HepG2 (cell line): ENCODE measurements at regions not wholly inside any gene's neighbourhood (a gene's known extent, or its start where the extent isn't known, plus 50 kb on each side); places are given as distances from the start of the nearest gene placed in this dataset.

Experiments
- ATAC-seq: fragments of 200-7000 bp; cut with Tn5 transposase; 3 replicates; pipeline ENCODE4 v1.9.1; 2020; ENCODE audit warnings: mild to moderate bottlenecking, moderate library complexity
- BruUV-seq: library from RNA; stranded (reverse); fragments of 400-500 nt; replicated peaks from 2 replicates; lab custom pipeline; 2021; lab: Mats Ljungman, UMichigan
- CTCF ChIA-PET: fragments of 300-600 bp; formaldehyde crosslinking; extraction: SDS; loops from one replicate; lab custom pipeline; 2021; ENCODE audit warnings: low total read pairs, inconsistent platforms, low intra/inter-chr PET ratio; lab: Yijun Ruan, JAX
- POLR2A ChIA-PET: fragments of 350-600 bp; sonication (Branson Sonifier 250); formaldehyde crosslinking; loops from one replicate; lab custom pipeline; 2020; ENCODE audit warnings: antibody characterized with exemption, inconsistent platforms; lab: Yijun Ruan, JAX
- DNase-seq: peaks from one replicate; pipeline ENCODE4 v3.0.0-alpha.2; 2015; ENCODE audit warnings: low spot score
- FAIRE-seq: peaks from 3 replicates; lab custom pipeline; 2011; peaks lifted over from hg19 to GRCh38; lab: Jason Lieb, UNC
- H2AFZ ChIP-seq: one replicate; pipeline ENCODE4 v1.6.1; 2011; ENCODE audit warnings: low read length, inconsistent platforms
- H3K27ac ChIP-seq: fragments of 300-600 bp; 3 replicates; pipeline ENCODE4 v1.8.0; 2011; ENCODE audit warnings: mixed run types, mild to moderate bottlenecking, mixed read lengths, low read length, inconsistent platforms; ENCODE audit not compliant: insufficient read depth; ENCODE audit errors: extremely low read length
- H3K27me3 ChIP-seq, 2 experiments: fragments of 200-600 bp in 1 of 2; 2 replicates in 1 of 2; 3 replicates in 1 of 2; pipeline versions ENCODE4 v1.6.0 to v1.8.0; 2011; ENCODE audit warnings: low read length in 2 of 2, mild to moderate bottlenecking in 2 of 2, moderate library complexity in 2 of 2, inconsistent platforms in 1 of 2; ENCODE audit not compliant: insufficient read depth in 2 of 2, control insufficient read depth in 1 of 2
- H3K36me3 ChIP-seq, 2 experiments: fragments of 200-600 bp in 1 of 2; replicated peaks in 1 of 2; 2 replicates in 1 of 2; 3 replicates in 1 of 2; pipeline versions ENCODE4 v1.5.1 to v1.8.0; 2011; ENCODE audit warnings: low read length in 2 of 2, inconsistent platforms in 1 of 2; ENCODE audit not compliant: insufficient read depth in 2 of 2, control insufficient read depth in 1 of 2
- H3K4me1 ChIP-seq: 2 replicates; pipeline ENCODE4 v1.5.1; 2012; ENCODE audit warnings: low read length, inconsistent platforms; ENCODE audit not compliant: insufficient read depth
- H3K4me2 ChIP-seq: 2 replicates; pipeline ENCODE4 v1.6.0; 2011; ENCODE audit warnings: low read depth, low read length, inconsistent platforms
- H3K4me3 ChIP-seq, 3 experiments: fragments of 200-600 bp in 1 of 3; sonication (generic), shearing (Covaris generic) in 1 of 3; replicated peaks in 1 of 3; 2 replicates each; pipeline ENCODE4 v1.5.1; 2011 to 2016; ENCODE audit warnings: low read length in 3 of 3, inconsistent platforms in 2 of 3, low read depth in 2 of 3, mild to moderate bottlenecking in 2 of 3, control low read depth in 1 of 3, mixed read lengths in 1 of 3; ENCODE audit not compliant: insufficient read depth in 1 of 3
- H3K79me2 ChIP-seq: one replicate; pipeline ENCODE4 v1.6.1; 2011; ENCODE audit warnings: low read length, inconsistent platforms; ENCODE audit not compliant: insufficient read depth
- H3K9ac ChIP-seq: 2 replicates; pipeline ENCODE4 v1.6.0; 2011; ENCODE audit warnings: mild to moderate bottlenecking, low read depth, low read length, inconsistent platforms; ENCODE audit not compliant: insufficient read depth
- H3K9me3 ChIP-seq: 2 replicates; pipeline ENCODE4 v1.5.1; 2012; ENCODE audit warnings: mild to moderate bottlenecking, low read length
- H4K20me1 ChIP-seq: 2 replicates; pipeline ENCODE4 v1.6.0; 2011; ENCODE audit warnings: inconsistent platforms, mild to moderate bottlenecking, low read length, moderate library complexity; ENCODE audit not compliant: insufficient read depth
- BCLAF1 ChIP-seq: fragments of 450-650 bp; IDR thresholded peaks from 2 replicates; pipeline ENCODE4 v1.6.1; 2017; ENCODE audit warnings: mild to moderate bottlenecking
- GZF1 ChIP-seq: sonication (generic); formaldehyde crosslinking; IDR thresholded peaks from 2 replicates; pipeline ENCODE4 v1.5.1; 2020; ENCODE audit warnings: mild to moderate bottlenecking, missing genetic modification reagents
- MATR3 ChIP-seq: sonication (generic); formaldehyde crosslinking; IDR thresholded peaks from 2 replicates; pipeline ENCODE4 v1.4.0; 2020; ENCODE audit warnings: missing genetic modification reagents
- MNT ChIP-seq: fragments of 450-650 bp; IDR thresholded peaks from 2 replicates; pipeline ENCODE4 v1.6.1; 2016
- PCBP1 ChIP-seq: fragments of 200-400 bp; formaldehyde crosslinking; IDR thresholded peaks from 2 replicates; pipeline ENCODE4 v1.6.1; 2017; ENCODE audit warnings: mild to moderate bottlenecking, low read depth, low read length, borderline replicate concordance
- SUZ12 ChIP-seq: fragments of 150-350 bp; IDR thresholded peaks from 2 replicates; pipeline ENCODE4 v1.6.1; 2014; ENCODE audit warnings: low read depth, low read length
- SYNCRIP ChIP-seq: fragments of 200-400 bp; formaldehyde crosslinking; IDR thresholded peaks from 2 replicates; pipeline ENCODE4 v1.6.1; 2018; ENCODE audit warnings: mild to moderate bottlenecking, low read depth, low read length; ENCODE audit not compliant: insufficient read depth
- ZBTB26 ChIP-seq: IDR thresholded peaks from 2 replicates; pipeline ENCODE4 v1.6.1; 2016; ENCODE audit warnings: missing compliant biosample characterization, missing genetic modification reagents, borderline replicate concordance
- ZNF430 ChIP-seq: sonication (generic); formaldehyde crosslinking; IDR thresholded peaks from 2 replicates; pipeline ENCODE4 v1.9.0; 2021; ENCODE audit warnings: mild to moderate bottlenecking, missing genetic modification reagents
- ZNF543 ChIP-seq: sonication (generic); formaldehyde crosslinking; IDR thresholded peaks from 2 replicates; pipeline ENCODE4 v1.4.0; 2020; ENCODE audit warnings: mild to moderate bottlenecking, missing genetic modification reagents
- ZNF558 ChIP-seq: sonication (generic); formaldehyde crosslinking; IDR thresholded peaks from 2 replicates; pipeline ENCODE4 v1.9.0; 2022; ENCODE audit warnings: mild to moderate bottlenecking, missing genetic modification reagents, borderline replicate concordance
- ZNF660 ChIP-seq: sonication (generic); formaldehyde crosslinking; IDR thresholded peaks from 2 replicates; pipeline ENCODE4 v1.5.1; 2020; ENCODE audit warnings: mild to moderate bottlenecking, low read depth, missing genetic modification reagents, borderline replicate concordance
- ZNF75D ChIP-seq: sonication (generic); formaldehyde crosslinking; IDR thresholded peaks from 2 replicates; pipeline ENCODE4 v1.8.1; 2023; ENCODE audit warnings: missing genetic modification reagents, mild to moderate bottlenecking, borderline replicate concordance
- ZNF776 ChIP-seq: sonication (generic); formaldehyde crosslinking; IDR thresholded peaks from 2 replicates; pipeline ENCODE4 v1.4.0; 2020; ENCODE audit warnings: mild to moderate bottlenecking, missing genetic modification reagents
- WGBS: methylation state at CpG from one replicate; pipeline ENCODE4 v1.1.6; 2017; ENCODE audit warnings: low lambda C conversion rate; 5-methylcytosine and 5-hydroxymethylcytosine counted together
- in situ Hi-C: cut with HindIII; loops from 2 replicates; pipeline ENCODE4 v1.10.0; 2017; ENCODE audit warnings: low pct_unique_long_range_greater_than_20kb; ENCODE audit not compliant: extremely low pct_ligation_motif_present
- intact Hi-C: fragments of 100-400 bp; cut with micrococcal nuclease; formaldehyde crosslinking; loops from one replicate; pipeline ENCODE4 v1.10.0; 2022; ENCODE audit not compliant: unreplicated experiment

DNA sequence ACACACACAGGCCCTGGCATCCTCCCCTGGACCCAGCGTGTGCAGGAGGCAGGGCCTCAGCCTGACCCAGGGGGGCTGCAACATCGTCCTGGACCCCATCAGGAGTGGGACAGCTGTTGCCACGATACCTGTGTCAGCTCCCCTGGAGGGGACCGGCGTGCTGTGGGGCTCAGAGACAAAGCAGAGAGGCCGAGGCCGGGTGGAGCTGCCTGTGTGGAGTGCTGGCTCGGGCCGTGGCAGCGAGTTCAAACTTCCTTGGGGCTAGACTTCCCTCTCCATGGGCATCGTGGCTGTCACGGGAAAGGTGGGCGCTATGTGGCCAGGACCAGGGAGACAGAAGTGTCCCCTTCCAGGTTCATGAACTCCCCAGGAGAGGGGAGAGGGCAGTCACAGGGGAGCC lies 155.0 kb upstream of the SFSWAP start (continued):
- TF ChIP-seq ZBTB26 (CRISPR knock-in tag) (no peak), ZNF660 (no peak), BCLAF1 (no peak), SYNCRIP (no peak), ZNF75D (CRISPR knock-in tag) (no peak), MATR3 (CRISPR knock-in tag) (no peak), ZNF430 (no peak), ZNF543 (CRISPR knock-in tag) (no peak), SUZ12 (no peak)

DNA sequence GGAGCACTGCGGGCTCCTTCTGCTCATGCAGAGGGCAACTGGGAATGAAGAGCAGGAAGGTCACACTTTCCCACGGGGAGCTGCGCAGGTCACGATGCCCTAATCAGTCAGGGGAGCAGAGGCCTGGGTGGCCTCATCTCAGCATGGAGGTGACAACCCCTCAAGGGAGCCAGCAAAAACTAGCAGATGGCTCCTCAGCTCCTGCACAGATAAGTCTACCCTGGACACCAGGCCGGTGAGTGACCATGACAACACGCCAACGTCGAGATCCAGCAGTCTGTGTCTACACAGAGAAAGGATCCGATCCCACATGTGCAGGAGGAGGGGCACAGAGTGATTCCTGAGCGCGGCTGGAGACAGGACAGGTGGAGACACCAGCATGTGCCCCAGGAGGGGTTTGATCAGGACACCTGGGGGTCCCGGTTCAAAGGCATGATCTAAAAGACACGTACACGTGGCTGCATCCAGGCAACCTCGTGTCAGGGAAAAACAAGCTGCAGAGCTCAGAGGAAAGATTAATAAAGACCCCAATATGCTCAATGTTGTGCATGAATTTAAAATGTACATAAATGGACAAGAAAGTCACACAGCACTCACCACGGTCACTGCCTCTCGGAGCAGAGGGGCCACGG lies 153.7 kb upstream of the SFSWAP start:
- H3K27me3 ChIP-seq = peaks cover 4 to 54% of the 10 kb centered on the region in 2 experiments; a peak in 4 of 5 replicates
- BruUV-seq = no TSS peak
- intact Hi-C loops (no loop called here), in situ Hi-C loops (no loop called here)
- H3K9ac ChIP-seq = no peak overlapping the region
- DNase-seq (no peak), FAIRE-seq (no peak), ATAC-seq (no peak)
- no peak overlapping the region for H3K4me2 ChIP-seq
- H3K79me2 ChIP-seq = no peaks in the 10 kb centered on the region
- H2AFZ ChIP-seq = no peak overlapping the region
- H3K9me3 ChIP-seq = no peaks in the 10 kb centered on the region
- H3K36me3 ChIP-seq = no peaks in the 10 kb centered on the region
- POLR2A ChIA-PET = no interaction called here
- no peak overlapping the region for H3K27ac ChIP-seq
- WGBS = 3% methylated on average over 18 of the region's 18 CpGs
- no peak overlapping the region for H3K4me3 ChIP-seq
- TF ChIP-seq MNT = peak; percentile 88
- TF ChIP-seq SYNCRIP = no peak
- TF ChIP-seq ZNF776 (CRISPR knock-in tag) = no peak
- TF ChIP-seq PCBP1 = no peak
- TF ChIP-seq GZF1 (CRISPR knock-in tag) = no peak
- no peak for TF ChIP-seq ZNF558 (CRISPR knock-in tag)
- TF ChIP-seq, all 625 proteins: peak for 1
- Histone ChIP-seq H3K4me1 (no peaks in the 10 kb centered on the region), H4K20me1 (no peaks in the 10 kb centered on the region)
- CTCF ChIA-PET = no interaction called here
